Left kidney (tissue), 1 donor: ENCODE measurements at regions not wholly inside any gene's neighbourhood (a gene's known extent, or its start where the extent isn't known, plus 50 kb on each side); places are given as distances from the start of the nearest gene placed in this dataset.

Experiments
- DNase-seq: peaks from one replicate; pipeline ENCODE4 v3.0.0-alpha.2; 2013

DNA sequence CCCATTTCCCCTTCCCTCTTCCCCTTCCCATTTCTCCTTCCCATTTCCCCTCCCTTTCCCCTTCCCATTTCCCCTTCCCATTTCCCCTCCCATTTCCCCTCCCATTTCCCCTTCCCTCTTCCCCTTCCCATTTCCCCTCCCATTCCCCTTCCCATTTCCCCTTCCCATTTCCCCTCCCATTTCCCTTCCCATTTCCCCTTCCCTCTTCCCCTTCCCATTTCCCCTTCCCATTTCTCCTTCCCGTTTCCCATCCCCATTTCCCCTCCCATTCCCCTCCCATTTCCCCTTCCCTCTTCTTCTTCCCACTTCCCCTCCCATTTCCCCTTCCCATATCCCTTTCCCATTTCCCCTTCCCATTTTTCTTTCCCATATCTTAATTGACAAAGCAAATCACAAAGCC lies 109.0 kb downstream of the OLFM1 start:
- DNase-seq = no peak

DNA sequence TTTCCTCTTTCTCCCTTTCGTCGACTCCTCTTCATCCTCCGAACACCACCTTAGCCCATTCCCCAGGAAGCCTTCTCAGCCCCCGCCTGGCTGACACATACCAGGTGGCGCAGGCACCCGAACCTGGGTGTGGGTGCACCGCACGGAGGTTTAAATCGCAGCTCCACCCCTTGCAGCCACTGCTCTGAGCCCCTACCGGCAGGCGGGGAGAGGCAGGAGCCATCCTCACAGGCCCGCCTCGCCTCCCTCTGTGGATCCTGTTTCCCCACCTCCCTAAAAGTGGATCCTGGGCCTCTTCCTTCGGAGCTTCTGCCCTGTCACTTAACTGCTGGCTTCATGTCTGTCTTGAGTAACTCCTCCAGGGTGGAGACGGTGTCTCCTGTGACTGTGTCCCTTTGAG lies 110.7 kb downstream of the OLFM1 start:
- DNase-seq = no peak

DNA sequence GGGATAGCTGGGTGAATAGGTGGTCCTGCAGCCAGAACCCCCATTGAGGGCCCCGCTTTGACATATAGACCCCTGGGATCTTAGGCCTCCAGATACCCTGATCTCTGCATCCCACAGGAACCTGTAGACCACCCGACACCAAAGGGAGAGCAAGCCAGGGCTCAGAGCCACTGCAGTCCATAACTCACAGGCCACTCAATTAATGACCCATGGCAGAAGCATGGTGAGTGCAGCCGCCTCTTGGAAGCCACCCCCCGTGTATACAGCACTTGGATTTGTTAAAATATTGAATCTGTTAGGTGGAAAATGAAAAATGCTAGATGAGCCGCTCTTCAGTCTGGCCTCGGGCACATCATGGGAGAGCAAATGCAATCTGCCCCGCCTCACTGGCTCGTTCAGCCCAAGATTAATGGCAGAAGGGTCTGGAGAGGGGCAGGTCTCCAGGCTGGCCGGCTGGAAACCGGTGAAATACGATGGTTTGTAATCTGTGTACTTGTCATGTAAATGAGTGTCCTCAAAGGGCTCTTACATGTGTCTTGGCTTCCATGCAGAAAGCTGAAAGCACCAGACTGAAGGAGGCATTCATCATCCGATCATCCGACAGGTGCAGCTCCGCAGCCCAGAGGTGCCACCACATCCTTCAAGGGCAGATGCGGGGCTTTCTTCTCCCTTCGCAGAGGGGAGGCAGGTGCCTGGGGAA lies 111.3 kb downstream of the OLFM1 start:
- DNase-seq = no peak

DNA sequence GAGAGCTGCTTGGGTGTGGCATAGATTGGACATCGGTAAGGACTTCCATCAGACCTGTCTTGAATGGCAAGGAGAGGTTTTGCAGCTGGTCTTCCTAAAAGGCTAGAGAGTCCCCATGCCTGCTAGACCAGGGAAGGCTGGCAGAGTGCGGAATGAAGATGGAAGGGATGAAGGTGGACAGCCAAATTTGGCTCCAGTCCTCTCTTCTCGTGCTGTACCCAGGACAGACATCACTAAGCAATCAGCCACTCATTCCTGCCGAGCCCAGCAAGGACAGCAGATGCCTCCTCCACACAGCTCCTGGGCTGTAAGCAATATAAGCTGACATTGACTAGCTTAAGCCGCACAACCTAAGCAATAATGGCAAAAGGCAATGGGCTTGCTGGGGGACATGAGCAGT lies 112.0 kb downstream of the OLFM1 start:
- no peak for DNase-seq

DNA sequence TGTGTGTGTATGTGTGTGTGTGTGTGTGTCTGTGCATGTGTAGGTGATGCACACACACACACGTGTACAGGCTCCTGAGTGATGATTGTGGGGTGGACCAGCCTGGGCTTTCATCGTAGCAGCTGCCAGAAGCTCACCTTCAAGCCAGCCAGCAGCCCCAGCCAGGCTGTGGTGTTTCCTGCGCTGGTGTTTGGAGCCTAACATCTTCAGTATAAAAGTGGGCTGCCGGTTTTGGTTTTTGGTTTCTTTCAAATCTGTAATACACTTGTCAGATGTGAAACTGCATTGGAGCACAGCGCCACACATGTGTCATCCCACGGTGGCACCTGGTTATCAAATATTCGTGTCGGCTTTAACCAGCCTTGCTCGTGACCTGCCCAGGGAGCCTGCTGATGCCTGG lies 114.2 kb downstream of the OLFM1 start:
- no peak for DNase-seq

DNA sequence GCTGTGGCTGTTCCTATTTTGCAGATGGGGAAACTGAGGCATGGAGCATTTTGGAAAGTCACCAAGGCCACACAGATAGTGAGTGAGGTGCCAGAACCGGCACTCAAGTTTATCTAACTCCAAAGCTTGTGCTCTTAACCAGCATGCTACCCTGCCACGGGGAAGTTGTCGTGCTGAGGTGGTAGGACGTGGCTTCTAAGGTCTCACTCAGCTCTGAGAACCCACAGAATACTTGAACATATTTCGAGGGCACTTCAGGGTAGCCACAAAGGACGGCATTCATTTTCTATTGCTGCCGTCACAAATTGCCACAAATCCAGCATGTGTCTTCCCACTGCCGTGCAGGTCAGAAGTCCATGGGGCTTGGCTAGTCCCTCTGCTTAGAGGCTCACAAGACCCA lies 116.7 kb downstream of the OLFM1 start:
- DNase-seq = no peak

DNA sequence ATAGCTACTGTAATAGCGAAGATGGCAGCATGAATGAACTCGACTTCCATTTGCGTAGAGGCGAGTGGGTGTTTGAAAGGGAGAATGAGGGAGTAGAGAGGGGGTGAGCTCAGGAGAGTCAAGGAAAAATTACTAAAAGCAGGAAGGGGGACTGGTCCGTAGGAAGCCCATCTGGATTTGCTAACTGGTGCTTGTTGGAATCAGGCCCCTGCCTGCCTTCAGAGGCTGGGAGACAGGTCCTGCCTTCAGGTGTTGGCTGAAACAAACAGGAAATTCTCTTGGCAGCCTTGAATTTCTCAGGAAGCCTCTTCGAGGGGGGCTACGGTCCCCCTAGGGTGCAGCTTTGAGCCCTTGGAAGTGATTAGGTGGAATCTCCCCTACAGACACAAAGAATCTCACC lies 121.7 kb downstream of the OLFM1 start:
- no peak for DNase-seq

DNA sequence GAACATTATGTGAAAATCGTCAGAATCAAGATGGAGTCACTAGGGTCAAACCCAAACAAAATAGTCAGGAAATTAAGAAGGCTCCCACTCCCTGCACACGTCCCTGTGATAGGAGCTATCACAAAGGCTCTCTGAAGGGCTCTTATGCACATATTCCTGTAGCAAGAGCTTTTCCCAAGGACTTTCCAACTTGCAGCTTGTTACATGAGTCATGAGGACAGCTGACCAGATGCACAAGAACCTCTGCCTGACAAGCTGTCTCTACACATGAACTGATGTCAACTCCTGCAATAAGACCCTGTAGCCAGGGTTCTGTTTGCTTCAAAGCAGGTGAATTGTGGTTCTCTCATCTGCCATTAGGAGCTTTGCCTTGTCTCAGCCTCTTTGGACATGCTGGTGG lies 122.4 kb downstream of the OLFM1 start:
- no peak for DNase-seq

DNA sequence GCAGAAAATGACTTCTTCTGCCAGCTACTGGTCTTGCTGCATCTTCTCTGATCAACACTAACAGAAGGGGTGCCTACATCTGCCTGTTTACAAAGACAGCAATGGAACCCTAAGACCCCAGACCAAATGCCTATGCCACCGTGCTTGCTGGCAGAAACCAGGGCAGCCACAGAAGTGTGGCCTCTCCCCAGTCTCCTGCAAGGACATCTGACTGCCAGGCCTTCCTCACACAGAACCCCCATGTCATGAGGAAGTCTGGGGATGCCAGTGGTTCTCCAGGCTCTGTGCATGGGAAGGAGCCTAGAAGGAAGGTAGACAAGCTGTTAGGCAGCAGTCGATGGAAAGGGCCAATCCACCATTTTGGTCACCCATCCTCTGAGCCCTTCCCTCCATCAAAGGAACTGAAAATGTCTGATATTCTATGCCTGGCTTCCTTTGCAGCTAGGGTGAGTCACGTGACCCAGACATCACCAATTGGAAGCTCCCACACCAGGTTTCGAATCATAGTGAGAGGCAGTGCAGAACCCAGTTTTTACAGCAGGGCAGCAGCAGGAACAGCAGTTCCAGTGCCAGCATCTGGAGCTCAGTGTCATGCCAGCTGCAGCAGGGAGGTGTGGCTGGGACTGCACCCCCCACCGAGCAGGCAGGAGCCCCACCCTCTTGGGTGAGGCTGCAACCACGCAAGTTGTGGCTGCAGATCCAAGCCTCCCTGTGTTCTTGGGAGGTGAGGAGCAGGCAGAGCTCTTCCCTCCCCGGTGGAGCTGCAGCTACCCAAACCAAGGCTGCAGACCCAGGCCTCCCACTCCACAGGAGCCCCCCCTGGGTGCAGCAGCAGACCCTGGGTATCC lies 123.4 kb downstream of the OLFM1 start:
- no peak for DNase-seq

DNA sequence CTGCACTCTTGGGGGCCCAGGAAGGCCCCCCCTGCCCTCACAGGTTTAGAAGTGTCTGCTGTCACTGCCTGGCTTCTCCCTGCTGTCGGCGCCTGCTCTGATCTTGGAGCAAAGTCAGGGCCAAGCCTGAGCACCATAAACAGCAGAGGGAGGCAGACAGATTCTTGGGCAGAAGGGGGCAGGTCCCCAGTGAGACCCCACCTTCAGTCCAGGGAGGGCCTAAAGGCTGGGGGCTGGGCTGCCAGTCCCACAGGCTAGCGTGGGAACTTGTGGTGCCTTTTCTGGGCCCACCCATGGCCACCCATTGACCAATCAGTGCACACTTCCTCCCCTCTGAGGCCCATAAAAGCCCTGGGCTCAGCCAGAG lies 124.0 kb downstream of the OLFM1 start:
- no peak for DNase-seq

DNA sequence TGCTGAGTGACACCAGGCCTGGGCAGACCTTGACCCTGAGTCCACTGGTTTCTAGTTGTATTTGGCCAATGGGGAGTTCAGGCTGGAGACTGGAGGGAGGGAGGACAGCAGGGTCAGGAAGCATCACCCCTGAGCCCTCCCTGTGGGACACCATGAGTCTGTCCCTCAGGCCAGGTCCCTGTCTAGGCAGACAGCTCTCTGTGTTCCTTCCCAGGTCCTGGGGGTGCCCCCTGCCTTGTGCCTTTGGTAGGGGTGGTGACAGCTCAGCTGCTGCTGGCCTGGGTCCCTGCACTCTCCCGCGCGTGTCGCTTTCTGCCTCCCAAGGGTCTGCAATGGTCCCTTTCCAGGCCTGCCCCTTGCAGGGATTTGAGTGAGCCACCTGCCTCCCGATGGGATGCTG lies 125.5 kb downstream of the OLFM1 start:
- DNase-seq = no peak

DNA sequence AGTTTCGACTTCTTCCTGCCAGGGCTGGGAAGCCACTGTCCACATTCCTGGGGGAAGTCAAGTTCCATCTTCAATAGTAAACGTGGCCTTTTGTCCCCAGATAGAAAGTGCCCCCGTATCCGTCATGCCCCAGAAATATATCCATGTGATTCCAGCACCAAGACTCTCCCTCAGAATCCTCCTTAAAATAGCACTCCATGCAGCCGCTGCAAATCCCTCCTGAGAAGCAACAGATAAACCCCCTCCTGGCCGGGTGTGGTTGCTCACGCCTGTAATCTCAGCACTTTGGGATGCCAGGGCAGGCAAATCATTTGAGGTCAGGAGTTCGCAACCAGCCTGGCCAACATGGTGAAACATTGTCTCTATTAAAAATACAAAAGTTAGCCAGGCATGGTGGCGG lies 126.1 kb downstream of the OLFM1 start:
- DNase-seq = no peak

DNA sequence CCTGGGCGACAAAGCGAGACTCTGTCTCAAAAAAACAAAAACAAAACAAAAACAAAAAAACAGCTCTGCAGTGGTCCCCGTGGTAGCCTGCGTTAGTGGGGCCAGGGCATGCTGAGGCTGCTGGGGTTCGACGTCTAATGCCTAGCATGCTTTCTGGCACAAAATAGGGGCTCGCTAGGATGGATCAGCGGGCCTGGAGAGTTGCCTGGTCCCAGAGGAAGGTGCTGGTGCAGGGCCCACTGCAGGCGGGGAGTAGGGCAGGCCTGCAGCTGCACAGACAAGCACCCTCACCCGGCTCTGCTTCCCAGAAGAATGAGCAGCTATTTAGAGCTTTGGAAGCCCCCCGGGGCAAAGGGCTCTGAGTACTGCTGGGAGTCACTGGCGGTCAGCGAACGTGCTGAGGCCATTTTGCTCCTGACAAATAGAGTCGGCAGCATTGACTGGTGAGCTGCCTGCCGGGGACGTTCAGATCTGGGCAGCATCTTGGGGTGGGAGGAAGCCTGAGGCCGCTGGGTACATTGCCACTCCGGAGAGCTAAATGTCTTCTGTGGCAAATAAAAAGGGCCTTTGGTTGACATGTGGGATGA lies 126.7 kb downstream of the OLFM1 start:
- no peak for DNase-seq

DNA sequence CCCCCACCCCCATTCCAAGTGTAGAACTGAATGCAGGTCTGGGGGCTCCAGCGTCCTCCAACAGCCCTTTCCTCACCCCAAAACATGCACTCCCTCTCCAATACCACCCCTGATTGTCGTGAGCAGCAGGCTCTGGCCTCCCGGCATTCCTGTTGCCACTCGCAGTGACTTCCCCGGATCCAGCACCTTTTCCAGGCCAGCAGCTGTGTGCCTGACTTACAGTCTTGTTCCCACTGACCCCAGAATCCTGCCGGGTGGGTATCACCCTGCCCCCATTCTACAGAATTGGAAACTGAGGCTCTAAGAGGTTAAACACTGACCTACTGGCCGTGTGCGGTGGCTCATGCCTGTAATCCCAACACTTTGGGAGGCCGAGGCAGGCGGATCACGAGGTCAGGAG lies 127.2 kb downstream of the OLFM1 start:
- no peak for DNase-seq

DNA sequence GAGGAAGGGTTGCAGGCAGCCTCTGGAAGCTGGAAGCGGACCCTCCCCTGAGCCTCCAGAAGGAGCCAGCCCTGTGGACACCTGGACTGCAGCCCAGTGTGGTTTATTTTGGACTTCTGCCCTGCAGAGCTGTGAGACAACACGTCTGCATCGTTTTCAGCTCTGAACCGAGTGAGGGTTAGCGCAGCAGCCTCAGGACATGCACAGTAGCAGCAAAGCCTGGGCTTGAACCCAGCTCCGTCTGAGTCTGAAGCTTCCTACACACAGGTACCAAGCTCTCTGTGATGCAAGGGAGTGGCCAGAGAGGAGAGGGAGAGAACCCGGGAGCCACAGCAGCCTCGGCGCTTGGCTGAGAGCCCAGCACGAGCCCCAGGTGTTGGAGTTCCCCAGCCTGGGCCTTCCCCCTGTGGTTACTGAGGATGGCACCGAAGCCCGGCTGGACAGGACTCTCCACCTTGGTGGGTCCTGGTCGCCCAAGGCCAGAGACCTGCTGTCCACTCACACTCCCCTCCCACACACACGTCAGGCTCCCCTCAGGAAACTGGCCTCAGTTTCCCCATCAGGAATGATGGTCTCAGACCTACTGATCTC lies 128.2 kb downstream of the OLFM1 start:
- DNase-seq = peak; percentile 50

DNA sequence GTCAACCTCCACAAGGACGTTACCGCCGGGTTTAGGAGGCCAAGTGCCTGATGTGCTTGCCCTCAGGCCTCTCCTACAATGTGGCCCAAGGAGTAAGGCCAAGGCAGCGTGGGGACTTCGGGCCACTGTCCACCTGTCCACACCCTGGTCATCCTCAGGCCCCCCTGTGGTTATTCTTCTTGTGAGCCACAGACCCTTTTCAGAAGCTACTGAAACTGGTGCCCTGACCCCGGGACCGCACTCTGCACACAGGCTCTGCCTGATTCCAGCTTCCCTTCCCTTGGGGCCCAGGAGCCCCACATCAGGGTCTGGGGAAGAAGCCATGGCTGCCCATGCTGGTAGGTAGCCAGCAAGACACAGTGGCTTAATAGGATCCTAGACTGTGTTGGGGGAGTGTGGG lies 128.8 kb downstream of the OLFM1 start:
- DNase-seq = no peak

DNA sequence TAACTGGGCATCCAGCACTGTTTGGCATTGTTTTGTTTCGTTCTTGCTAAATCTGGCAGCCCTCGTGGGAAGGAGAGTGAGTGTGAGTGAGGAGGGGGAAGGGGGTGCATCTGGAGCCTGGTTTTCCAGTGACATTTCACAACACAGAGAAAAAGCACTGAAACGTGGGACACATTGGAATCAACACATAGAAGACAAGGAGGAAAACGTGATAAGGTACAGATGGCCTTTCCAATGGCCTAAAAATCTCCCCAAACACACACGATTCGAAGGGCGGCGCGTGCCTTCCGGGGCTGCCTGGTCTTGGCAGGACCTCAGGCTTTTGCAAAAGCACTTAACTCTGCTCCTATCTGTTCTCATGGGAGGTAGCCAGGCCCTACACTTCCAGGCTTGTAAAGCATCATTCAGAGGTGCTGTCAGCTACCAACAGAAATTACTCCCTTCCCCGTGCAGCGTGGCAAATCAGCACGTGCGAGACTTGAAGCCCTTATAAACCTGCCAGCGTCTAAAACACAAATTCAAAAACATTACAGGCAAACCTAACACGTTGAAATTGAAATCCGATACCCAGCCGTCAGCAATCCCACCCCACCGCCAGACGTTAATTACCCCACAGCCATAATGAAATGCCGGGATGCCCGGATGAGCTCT lies 129.4 kb downstream of the OLFM1 start:
- DNase-seq = peak; percentile 28

DNA sequence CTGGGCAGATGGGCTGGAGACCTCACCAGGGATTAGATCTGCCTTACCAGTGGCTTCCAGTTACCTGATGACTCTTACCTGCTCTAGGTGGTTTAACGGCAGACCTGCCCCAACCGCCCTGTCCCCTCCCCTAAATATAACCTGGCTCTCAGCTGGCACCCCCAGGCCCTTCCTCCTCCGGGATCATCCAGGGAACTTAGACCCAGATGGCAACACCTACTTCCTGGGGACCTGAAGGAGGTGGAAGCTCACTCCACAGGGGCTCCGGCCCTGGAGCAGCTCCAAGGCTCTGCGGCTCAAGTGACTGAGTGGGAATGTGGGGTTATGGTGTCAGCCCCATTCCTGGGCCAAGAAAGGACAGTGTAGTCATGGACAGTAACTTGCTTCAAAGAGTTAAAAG lies 130.4 kb downstream of the OLFM1 start:
- DNase-seq = no peak

DNA sequence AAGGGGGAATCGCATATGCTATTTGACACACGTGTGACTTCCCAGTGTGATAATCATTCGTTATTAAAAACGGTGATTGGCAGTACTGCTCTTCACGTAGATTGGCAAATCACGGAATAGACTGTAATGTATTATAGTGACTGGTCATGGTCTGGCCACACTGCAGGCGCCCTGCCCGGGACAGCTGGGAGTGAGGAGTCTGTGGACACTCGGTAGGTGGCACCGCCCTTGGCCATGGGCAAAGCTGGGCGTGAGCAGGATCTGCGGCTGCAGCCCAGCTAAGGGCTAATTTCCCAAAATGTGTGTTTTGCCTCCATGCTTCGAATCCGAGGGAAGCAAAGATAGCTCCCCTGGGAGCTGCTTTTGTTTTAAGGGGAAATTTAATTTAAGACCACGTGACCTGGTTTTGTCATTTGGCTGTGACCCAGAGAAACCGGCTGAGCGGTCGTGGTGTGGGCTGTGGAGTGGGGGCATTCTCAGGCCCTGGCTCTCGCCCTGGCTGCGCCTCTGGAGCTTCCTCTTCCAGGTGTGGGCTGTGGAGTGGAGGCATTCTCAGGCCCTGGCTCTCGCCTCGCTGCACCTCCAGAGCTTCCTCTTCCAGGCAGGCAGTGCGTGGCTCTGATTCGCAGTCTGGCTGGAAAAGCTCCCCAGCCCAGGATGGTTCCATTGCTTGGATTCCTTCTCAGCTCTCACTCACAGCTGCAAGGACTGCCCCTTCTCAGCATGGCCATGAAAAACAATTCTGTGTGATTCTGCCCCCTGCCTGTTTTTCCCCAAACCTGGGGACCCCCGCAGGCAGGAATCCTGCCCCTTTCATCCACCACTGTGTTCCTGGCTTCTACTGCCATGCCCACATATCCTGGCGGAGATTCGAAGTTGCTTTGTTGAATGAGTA lies 131.1 kb downstream of the OLFM1 start:
- no peak for DNase-seq

DNA sequence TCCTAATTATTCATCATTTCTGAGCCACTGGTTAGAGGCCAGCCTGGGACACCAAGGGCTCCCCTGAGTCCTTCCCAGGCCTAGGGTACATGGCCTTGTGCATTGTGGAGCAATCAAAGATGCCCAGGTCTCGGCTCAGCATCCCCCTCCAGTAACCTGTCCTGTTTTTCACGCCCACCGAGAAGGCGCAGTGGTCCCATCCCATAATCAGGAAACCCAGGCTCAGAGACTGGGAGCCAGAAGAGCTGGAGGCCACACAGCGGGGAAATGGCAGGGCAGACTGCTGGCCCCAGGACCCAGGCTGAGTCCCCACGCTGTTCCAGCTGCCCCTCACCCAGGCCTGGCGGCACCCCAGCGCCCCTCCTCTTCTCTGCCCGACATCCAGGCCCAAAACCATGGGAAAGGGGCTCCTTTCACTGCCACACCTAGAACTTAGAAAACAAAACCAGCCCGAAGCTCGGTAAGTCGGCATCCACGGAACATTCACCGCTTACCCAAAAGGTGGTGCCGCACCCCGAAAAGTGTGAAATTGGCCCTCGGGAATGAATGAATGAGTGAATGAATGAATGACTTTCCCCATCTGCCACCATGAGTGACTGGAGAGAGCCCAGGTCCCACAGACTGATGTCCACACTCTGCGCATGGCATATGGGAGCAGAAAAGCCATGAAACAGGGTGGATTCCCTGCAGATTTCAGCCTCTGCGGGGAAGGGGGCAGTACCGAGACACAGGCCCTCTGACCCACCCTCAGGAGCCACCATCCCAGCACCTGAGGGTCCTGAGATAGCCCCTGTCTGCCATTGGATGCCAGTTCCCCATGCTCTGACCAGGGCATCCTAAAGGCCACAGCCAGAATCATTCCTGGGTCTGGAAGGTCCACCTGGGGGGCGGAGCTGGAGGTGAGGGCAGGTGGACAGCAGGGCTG lies 132.5 kb downstream of the OLFM1 start:
- no peak for DNase-seq
